SKM-1 treated with dmso at 0.1 percent for 144 hours (cell line): ENCODE measurements at regions not wholly inside any gene's neighbourhood (a gene's known extent, or its start where the extent isn't known, plus 50 kb on each side); places are given as distances from the start of the nearest gene placed in this dataset.
A peak's percentile ranks its signal among the peaks of the same experiment; 100 is the strongest.
"Not testable (repeated sequence)": the region's sequence is repeated elsewhere in the genome, so short reads cannot be mapped to it uniquely, and the experiment has no call there.

ENCODE experiments used
- DNase-seq: peaks from one replicate; lab custom pipeline; 2025; ENCODE audit not compliant: unreplicated experiment; lab: John Stamatoyannopoulos, UW

DNA sequence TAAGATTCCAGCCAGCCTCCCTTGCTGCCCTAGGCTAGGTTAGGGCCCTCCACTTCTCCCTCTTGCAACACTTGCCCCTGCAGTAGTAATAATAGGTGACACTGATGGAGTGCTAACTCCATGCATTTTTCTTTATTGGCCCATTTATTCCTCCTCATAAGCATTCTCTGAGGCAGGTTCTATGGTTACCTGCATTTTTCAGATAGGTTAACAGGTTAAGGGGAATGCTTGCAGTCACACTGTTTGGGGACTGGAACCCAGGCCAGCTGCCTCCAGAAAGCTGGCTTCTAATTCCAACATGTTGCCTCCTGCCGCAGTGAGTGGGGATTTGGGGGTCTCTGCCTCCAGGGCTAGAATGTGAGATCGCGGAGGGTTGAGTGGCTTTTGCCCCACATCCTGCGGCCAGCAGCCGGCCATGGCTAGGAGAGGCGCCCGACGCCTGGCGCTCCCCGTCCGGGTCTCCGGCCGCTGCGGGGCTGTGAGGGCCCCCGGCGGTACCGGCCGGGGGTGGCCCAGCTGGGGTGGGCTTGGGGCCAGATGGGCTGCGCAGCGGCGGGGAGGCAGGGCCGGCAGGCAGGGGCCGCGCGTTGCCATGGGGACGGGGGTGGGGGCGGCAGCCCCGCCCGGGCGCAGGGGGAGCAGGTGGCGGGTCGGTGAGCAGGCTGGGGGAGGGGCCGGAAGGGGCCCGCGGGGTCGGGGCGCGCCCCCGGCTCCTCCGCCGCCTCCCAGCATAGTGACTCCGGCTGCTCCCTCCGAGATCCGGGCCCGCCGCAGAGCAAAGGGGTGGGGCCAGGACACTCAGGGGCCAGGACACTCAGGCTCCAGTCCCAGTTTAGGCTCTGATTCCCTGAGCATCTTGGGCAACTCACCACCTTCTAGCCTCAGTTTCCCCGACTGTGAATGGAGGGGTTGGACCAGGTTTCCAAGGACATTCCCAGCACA, 68.4 kb upstream of the SSBP3 start:
- no peak for DNase-seq

DNA sequence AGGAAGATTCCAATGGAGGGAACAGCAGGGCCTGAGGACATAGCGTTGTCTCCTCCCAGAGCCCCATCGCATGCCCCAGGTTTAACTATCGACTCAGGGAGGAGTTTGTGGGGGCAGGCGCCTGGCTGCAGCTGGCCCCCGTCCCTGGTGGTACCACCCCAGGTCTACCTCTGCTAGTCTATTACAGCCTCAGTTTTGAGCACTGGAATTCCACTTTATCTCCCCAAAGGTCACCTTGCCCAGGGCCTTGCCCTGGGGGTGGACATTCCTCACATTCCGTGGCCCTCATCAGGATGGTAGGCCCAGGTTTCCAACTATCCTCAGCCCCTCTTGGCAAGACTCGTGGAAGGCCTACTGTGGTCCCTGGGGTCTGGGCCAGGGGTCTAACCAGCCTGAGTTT, 65.4 kb upstream of the SSBP3 start:
- no peak for DNase-seq

GRCh38 chr1:54469444-54469843, 63.2 kb upstream of the SSBP3 start:
- DNase-seq, result not testable (repeated sequence)

DNA sequence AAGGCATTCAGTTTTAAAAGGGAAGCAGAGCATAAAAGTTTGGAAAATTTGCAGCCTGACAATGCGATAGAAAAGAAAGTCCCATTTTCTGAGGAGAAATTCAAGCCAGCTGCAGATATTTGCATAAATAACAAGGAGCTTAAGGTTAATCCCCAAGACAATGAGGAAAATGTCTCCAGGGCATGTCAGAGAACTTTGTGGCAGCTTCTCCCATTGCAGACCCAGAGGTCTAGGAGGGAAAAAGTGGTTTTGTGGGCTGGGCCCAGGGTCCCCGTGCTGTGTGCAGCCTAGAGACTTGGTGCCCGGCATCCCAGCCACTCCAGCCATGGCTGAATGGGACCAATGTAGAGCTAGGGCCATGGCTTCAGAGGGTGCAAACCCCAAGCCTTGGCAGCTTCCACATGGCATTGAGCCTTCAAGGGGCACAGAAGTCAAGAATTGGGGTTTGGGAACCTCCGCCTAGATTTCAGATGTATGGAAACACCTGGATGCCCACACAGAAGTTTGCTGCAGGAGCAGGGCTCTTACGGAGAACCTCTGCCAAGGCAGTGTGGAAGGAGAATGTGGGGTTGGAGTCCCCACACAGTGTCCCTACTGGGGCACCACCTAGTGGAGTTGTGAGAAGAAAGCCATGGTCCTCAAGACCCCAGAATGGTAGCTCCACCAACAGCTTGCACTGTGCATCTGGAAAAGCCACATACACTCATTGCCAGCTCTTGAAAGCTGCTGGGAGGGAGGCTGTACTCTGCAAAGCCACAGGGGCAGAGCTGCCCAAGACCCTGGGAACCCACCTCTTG, 62.3 kb upstream of the SSBP3 start:
- not testable (repeated sequence) for DNase-seq

- peak; percentile 25 for DNase-seq
Measured at GRCh38 chr1:54465351-54465811, 59.2 kb upstream of the SSBP3 start.

DNA sequence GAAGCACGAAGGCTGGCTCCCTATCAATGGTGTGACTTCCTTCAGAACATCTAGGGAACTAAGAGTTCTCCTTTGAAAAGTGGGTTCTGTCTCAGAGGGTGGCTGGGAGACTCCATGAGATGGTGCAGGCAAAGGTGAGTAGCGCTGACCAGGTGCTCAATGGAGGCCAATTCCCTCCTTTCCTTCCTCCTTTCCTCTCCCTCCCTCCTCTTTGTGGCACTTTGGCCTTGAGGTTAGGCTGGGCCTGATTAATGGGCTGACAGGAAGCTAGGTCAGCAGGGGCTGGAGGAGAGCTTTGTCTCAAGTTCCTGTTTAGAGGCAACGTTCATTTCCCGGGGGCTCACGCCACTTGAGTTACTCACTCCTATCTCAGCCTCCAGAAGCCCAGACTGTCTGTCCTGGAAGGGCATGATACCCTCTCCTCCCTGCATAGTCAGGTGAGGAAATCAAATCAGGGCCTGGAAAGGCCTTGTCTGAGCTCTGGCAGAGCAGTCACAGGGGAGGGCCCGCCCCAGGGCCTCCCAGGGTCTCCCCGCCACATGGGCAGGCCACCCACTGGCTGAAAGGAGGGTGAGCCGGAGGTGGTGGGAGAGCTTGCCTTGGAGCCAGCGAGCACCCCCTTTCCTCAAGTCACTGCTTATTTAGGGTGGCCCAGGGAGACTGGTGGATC, 58.4 kb upstream of the SSBP3 start:
- DNase-seq, result peak; percentile 90

DNA sequence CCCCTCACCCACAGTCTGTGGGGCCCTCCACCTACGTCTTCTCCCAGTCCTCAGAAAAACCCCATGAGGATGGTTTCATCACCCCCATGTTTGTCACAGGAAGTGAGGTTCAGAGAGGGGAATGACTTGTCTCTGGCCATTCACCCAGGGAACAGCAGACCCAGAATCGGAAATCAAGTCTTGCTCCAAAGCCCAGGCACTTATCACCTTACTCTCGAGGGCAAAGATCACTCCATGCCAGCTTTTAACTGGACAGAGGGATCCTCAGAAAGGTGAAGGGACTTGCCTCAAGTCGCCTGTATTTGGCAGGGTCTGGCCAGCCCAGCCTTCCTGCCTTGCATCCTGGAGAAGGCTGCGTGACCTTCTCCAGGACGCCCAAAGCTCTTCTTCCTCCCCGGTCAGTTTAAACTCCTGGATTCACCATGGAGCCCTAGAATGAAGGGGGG, 57.9 kb upstream of the SSBP3 start:
- DNase-seq, result peak; percentile 32

- DNase-seq, result no peak
Measured at GRCh38 chr1:54463259-54464030, 57.3 kb upstream of the SSBP3 start.

DNA sequence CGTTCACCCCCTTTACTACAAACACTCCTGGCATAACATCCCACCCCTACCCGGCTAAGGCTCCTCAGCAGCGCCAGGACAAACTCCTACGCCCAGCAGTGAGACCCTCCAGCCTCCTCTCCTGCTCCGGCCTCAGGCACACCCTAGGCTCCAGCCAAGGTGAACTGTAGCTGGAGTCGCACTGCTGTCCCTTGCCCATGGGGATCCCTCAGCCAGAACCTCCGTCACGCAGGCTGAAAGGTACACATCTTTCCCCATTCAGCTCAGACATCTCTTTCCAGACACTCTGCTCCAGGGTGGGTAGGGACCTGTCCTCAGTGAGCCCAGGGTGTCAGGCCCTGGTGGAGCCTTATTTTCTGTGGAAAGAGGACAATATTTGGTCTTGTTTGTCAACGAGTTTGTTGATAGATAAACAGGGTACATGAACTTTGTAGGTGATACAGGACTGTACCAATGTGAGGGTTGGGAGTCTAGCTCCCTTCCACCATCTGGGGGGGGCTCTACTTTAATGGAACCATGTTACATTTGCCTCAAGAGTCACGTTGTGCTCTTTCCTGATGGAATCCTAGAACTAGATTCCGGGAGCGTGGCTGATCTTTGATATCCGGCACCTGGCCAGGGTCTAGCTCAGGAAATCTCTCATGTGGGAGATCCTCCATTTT, 56.5 kb upstream of the SSBP3 start:
- DNase-seq, result no peak

DNA sequence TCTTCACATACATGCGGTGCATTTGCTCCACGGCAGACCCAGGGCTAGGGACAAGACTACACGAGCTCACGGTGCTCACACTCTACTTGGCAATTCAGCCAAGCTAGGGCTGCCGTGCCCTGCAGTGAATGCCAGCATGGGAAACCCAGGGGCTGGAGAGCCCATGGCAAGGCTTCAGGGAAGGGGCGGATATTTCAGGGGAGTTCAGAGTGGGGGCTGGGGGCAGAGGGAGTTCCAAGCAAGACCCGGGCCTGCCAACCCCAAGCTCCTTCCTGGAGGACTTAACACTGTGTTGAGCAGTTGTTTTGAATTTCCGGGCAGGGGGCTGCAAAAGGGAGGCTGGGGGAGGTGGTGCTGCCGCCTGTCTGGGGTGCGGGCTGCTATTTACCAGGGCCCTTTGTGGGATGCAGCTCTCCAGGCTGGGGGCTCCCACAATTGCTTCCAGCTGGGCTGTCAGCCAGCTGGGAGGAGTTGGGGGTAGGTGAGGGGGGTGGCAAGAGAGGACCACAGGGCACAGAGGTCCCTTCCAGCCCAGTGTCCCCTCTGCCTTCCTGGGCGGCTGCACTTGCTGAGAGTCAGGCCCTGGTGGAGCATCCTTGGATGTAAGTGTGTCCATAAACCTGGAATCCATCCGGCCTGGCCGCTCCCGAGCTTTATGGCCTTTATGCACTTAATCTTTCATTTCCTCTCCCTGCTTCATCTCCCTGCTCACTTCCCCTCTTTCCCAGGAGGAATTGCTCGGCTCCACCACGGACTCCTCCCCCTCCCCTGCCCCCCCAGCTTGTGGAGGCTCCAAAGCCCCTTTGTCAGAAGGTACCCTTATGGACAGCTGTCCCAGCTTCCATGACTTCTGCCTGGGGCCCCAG, 55.8 kb upstream of the SSBP3 start:
- no peak for DNase-seq

DNA sequence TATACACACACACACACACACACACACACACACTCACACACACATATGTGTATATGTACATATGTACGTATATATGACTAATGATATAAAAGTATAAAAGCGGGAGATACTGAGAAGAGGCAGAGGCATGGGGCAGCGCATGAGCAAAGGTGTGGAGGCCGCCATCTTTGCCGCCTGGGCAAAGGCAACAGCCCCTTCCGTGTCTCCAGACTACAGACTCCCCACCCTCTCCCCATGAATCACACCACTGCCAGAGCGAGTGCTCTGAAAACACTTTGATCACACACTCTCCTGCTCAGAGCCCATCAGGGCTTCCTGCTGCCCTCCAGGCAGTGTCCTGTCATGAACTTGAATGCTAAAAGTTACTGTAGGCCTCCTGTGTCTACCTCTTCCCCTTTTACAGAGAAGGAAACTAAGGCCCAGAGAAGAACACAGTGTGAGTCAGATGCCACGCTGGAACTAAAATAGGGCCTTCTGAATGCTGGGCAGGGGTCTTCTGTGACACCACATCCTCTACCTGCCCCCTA, 54.7 kb upstream of the SSBP3 start:
- no peak for DNase-seq

- DNase-seq, result no peak
Measured at GRCh38 chr1:54460351-54460750, 54.2 kb upstream of the SSBP3 start.

GRCh38 chr1:54459726-54460191, 53.6 kb upstream of the SSBP3 start:
- no peak for DNase-seq

DNA sequence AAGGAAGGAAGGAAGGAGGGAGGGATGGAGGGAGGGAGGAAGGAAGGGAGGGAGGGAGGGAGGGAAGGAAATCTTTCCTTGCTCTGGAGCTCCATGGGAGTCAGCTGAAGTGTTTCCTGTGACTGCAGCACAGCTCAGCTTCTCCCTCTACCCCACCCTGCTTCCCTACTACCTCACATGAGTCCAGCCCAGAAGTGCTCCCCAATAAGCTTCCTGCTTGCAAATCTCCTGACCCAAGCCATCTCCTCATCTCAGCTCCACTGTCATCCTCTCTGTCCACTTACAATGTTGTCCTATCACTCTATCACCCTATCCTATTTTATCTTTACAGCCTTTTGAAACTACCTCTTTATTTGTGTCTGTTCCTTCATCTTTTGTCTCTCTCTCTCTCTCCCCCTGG, 52.9 kb upstream of the SSBP3 start:
- DNase-seq, result no peak

DNA sequence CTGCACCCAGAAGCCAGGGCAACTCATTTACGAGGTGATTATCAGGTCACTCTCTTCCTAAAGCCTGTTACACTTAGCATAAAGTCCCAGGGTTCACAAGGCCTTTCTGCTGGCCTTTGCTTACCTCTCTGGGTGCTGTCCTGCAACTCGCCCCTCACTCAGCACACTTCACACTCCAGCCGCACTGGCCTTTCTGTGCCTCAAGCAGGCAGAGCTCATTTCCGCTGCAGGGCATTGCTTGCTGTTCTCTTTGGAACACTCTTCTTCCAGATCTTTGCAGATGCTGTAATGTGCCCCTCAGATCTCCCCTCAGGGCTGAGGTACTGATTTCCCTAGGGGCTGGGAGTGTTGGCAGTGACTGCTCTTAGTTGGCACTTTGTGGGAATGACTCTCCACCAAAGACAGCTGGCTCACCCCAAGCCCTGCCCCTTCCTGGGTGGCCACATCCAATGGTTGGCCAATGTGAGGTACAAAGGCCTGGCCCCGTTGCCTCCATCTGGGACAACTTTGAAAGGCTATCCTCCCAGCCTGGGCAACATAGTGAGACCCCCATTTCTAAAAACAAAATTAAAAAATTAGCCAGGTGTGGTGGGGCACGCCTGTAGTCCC, 50.8 kb upstream of the SSBP3 start:
- no peak for DNase-seq

DNA sequence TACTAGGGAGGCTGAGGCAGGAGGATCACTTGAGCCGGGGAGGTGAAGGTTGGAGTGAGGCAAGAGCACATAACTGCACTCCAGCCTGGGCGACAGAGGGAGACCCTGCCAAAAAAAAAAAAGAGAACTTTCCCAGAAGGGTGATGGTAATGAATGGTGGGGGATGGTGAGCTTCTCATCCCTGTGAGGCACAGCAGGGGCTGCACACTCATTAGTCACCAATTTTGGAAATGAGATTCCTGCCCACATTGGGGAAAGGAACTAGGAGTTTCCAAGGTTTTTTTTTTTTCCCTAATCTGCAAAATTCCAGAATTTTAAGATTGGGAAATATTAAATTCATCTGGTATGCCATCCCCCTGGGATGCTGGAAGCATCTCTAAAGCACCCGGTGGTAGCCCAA, 50.2 kb upstream of the SSBP3 start:
- no peak for DNase-seq
